ENCODE measurements at regions not wholly inside any gene's neighbourhood (a gene's known extent, or its start where the extent isn't known, plus 50 kb on each side); places are given as distances from the start of the nearest gene placed in this dataset.
"Not testable (repeated sequence)": the region's sequence is repeated elsewhere in the genome, so short reads cannot be mapped to it uniquely, and the experiment has no call there.

GRCh38 chr4:171334549-171334948 lies 478.7 kb upstream of the GALNTL6 start:
- DNase-seq, result no peak

- no peak for DNase-seq
Measured at GRCh38 chr4:171308661-171309060, 504.5 kb upstream of the GALNTL6 start.

GRCh38 chr4:171298048-171298718 lies 515.0 kb upstream of the GALNTL6 start:
- not testable (repeated sequence) for DNase-seq

- DNase-seq, result no peak
Measured at GRCh38 chr4:171288816-171289432, 524.3 kb upstream of the GALNTL6 start.

GRCh38 chr4:171281359-171281758 lies 531.8 kb upstream of the GALNTL6 start:
- no peak for DNase-seq

GRCh38 chr4:171279131-171279530 lies 534.1 kb upstream of the GALNTL6 start:
- no peak for DNase-seq

- no peak for DNase-seq
Measured at GRCh38 chr4:171266671-171267070, 546.5 kb upstream of the GALNTL6 start.

- DNase-seq, result no peak
Measured at GRCh38 chr4:171265190-171265818, 547.9 kb upstream of the GALNTL6 start.

- DNase-seq, result no peak
Measured at GRCh38 chr4:171256223-171256622, 557.0 kb upstream of the GALNTL6 start.

- no peak for DNase-seq
Measured at GRCh38 chr4:171246948-171247347, 566.3 kb upstream of the GALNTL6 start.

- DNase-seq, result no peak
Measured at GRCh38 chr4:171242831-171243230, 570.4 kb upstream of the GALNTL6 start.

- DNase-seq, result no peak
Measured at GRCh38 chr4:171239196-171239595, 574.0 kb upstream of the GALNTL6 start.

- DNase-seq, result no peak
Measured at GRCh38 chr4:171235521-171235920, 577.7 kb upstream of the GALNTL6 start.

GRCh38 chr4:171229354-171229753 lies 583.9 kb upstream of the GALNTL6 start:
- not testable (repeated sequence) for DNase-seq

- DNase-seq, result no peak
Measured at GRCh38 chr4:171221181-171221580, 592.0 kb upstream of the GALNTL6 start.

- no peak for DNase-seq
Measured at GRCh38 chr4:171203425-171203824, 609.8 kb upstream of the GALNTL6 start.

- no peak for DNase-seq
Measured at GRCh38 chr4:171202908-171203307, 610.3 kb upstream of the GALNTL6 start.

GRCh38 chr4:171186700-171187099 lies 626.5 kb upstream of the GALNTL6 start:
- no peak for DNase-seq

GRCh38 chr4:171181090-171181489 lies 632.1 kb upstream of the GALNTL6 start:
- no peak for DNase-seq

- no peak for DNase-seq
Measured at GRCh38 chr4:171170671-171171070, 642.5 kb upstream of the GALNTL6 start.

GRCh38 chr4:171169396-171169795 lies 643.8 kb upstream of the GALNTL6 start:
- DNase-seq, result no peak

GRCh38 chr4:171162478-171162877 lies 650.7 kb upstream of the GALNTL6 start:
- DNase-seq, result no peak

GRCh38 chr4:171157462-171158082 lies 655.6 kb upstream of the GALNTL6 start:
- no peak for DNase-seq

GRCh38 chr4:171142639-171143038 lies 670.6 kb upstream of the GALNTL6 start:
- no peak for DNase-seq
